MV-4-11 (cell line): ENCODE measurements at regions not wholly inside any gene's neighbourhood (a gene's known extent, or its start where the extent isn't known, plus 50 kb on each side); places are given as distances from the start of the nearest gene placed in this dataset.
A peak's percentile ranks its signal among the peaks of the same experiment; 100 is the strongest.
"Not testable (repeated sequence)": the region's sequence is repeated elsewhere in the genome, so short reads cannot be mapped to it uniquely, and the experiment has no call there.

Experiments
- DNase-seq: peaks from one replicate; lab custom pipeline; 2025; lab: John Stamatoyannopoulos, UW

- DNase-seq = no peak
Observed at GRCh38 chr6:125354649-125355048, 52.9 kb upstream of the HDDC2 start.

GRCh38 chr6:125356884-125357283 is 55.1 kb upstream of the HDDC2 start:
- no peak for DNase-seq

- DNase-seq = peak; percentile 1
Observed at GRCh38 chr6:125357515-125358256, 55.9 kb upstream of the HDDC2 start.

GRCh38 chr6:125358898-125359297 is 57.1 kb upstream of the HDDC2 start:
- no peak for DNase-seq

GRCh38 chr6:125361868-125362267 is 60.1 kb upstream of the HDDC2 start:
- no peak for DNase-seq

- DNase-seq = no peak
Observed at GRCh38 chr6:125363039-125363823, 61.5 kb upstream of the HDDC2 start.

- DNase-seq = no peak
Observed at GRCh38 chr6:125363824-125364165, 62.0 kb upstream of the HDDC2 start.

GRCh38 chr6:125365230-125365629 is 63.5 kb upstream of the HDDC2 start:
- no peak for DNase-seq

- no peak for DNase-seq
Observed at GRCh38 chr6:125367036-125367782, 65.4 kb upstream of the HDDC2 start.

GRCh38 chr6:125370343-125370742 is 68.6 kb upstream of the HDDC2 start:
- no peak for DNase-seq

- no peak for DNase-seq
Observed at GRCh38 chr6:125375013-125375412, 73.2 kb upstream of the HDDC2 start.

- no peak for DNase-seq
Observed at GRCh38 chr6:125375821-125376220, 74.1 kb upstream of the HDDC2 start.

- DNase-seq = peak; percentile 97
Observed at GRCh38 chr6:125377621-125378020, 75.9 kb upstream of the HDDC2 start.

GRCh38 chr6:125379174-125379573 is 77.4 kb upstream of the HDDC2 start:
- DNase-seq = no peak

GRCh38 chr6:125380474-125380873 is 78.7 kb upstream of the HDDC2 start:
- no peak for DNase-seq

GRCh38 chr6:125386337-125386736 is 84.6 kb upstream of the HDDC2 start:
- not testable (repeated sequence) for DNase-seq

GRCh38 chr6:125392682-125393081 is 90.9 kb upstream of the HDDC2 start:
- DNase-seq = peak; percentile 66

- DNase-seq = peak; percentile 89
Observed at GRCh38 chr6:125393449-125393858, 91.7 kb upstream of the HDDC2 start.

GRCh38 chr6:125406741-125407140 is 105.0 kb upstream of the HDDC2 start:
- no peak for DNase-seq

GRCh38 chr6:125414507-125414906 is 112.7 kb upstream of the HDDC2 start:
- DNase-seq = no peak

GRCh38 chr6:125415913-125416312 is 114.1 kb upstream of the HDDC2 start:
- no peak for DNase-seq

- DNase-seq = no peak
Observed at GRCh38 chr6:125421836-125422235, 120.1 kb upstream of the HDDC2 start.

- no peak for DNase-seq
Observed at GRCh38 chr6:125423047-125423446, 121.3 kb upstream of the HDDC2 start.
